Fibroblast of skin of right quadriceps (primary cell): ENCODE measurements at regions not wholly inside any gene's neighbourhood (a gene's known extent, or its start where the extent isn't known, plus 50 kb on each side); places are given as distances from the start of the nearest gene placed in this dataset.
"Not testable (repeated sequence)": the region's sequence is repeated elsewhere in the genome, so short reads cannot be mapped to it uniquely, and the experiment has no call there.

ENCODE experiments used
- DNase-seq: peaks from one replicate; pipeline ENCODE4 v3.0.0-alpha.2; 2013

- peak; percentile 65 for DNase-seq
Observed at GRCh38 chr4:126890994-126891393, 741.8 kb upstream of the INTU start.

- DNase-seq, result no peak
Observed at GRCh38 chr4:126894963-126895362, 737.8 kb upstream of the INTU start.

- no peak for DNase-seq
Observed at GRCh38 chr4:126895988-126896570, 736.7 kb upstream of the INTU start.

- DNase-seq, result no peak
Observed at GRCh38 chr4:126897038-126897437, 735.7 kb upstream of the INTU start.

- DNase-seq, result no peak
Observed at GRCh38 chr4:126898815-126899214, 733.9 kb upstream of the INTU start.

- peak; percentile 95 for DNase-seq
Observed at GRCh38 chr4:126899331-126899801, 733.4 kb upstream of the INTU start.

GRCh38 chr4:126906466-126906865 is 726.3 kb upstream of the INTU start:
- DNase-seq, result no peak

- DNase-seq, result no peak
Observed at GRCh38 chr4:126907389-126907788, 725.4 kb upstream of the INTU start.

- peak; percentile 52 for DNase-seq
Observed at GRCh38 chr4:126916049-126916625, 716.6 kb upstream of the INTU start.

GRCh38 chr4:126916626-126917140 is 716.1 kb upstream of the INTU start:
- peak; percentile 94 for DNase-seq

- not testable (repeated sequence) for DNase-seq
Observed at GRCh38 chr4:126922328-126922938, 710.3 kb upstream of the INTU start.

GRCh38 chr4:126924237-126924636 is 708.5 kb upstream of the INTU start:
- DNase-seq, result no peak

GRCh38 chr4:126930059-126930458 is 702.7 kb upstream of the INTU start:
- DNase-seq, result not testable (repeated sequence)

- DNase-seq, result no peak
Observed at GRCh38 chr4:126935801-126936200, 697.0 kb upstream of the INTU start.

- no peak for DNase-seq
Observed at GRCh38 chr4:126937342-126937741, 695.4 kb upstream of the INTU start.

GRCh38 chr4:126937846-126938422 is 694.8 kb upstream of the INTU start:
- DNase-seq, result peak; percentile 47

GRCh38 chr4:126939401-126939800 is 693.4 kb upstream of the INTU start:
- DNase-seq, result peak; percentile 90

- no peak for DNase-seq
Observed at GRCh38 chr4:126947536-126947935, 685.2 kb upstream of the INTU start.

- DNase-seq, result peak; percentile 71
Observed at GRCh38 chr4:126954537-126955291, 678.0 kb upstream of the INTU start.

GRCh38 chr4:126955292-126956183 is 677.2 kb upstream of the INTU start:
- peak; percentile 69 for DNase-seq

GRCh38 chr4:126956184-126956897 is 676.4 kb upstream of the INTU start:
- no peak for DNase-seq
